ENCODE measurements at regions not wholly inside any gene's neighbourhood (a gene's known extent, or its start where the extent isn't known, plus 50 kb on each side); places are given as distances from the start of the nearest gene placed in this dataset.

DNA sequence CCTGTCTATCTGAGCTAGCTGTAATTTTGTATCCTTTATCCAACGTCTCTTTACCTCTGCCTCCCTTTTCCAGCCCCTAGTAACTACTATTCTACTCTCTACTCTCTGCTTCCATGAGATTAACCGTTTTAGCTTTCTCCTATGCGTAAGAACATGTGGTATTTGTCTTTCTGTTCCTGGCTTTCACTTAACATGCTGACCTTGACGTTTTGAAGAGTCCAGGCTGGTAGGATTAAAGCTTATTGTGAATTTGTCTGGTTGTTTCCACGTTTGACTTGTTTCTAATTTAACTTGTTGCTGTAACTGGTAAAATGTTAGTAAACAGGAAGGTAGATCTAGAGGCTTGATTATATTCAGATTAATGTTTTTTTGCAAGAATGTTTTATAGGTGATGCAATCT, 385.3 kb downstream of the PSAT1 start:
- TF ChIP-seq, protein P1, sequence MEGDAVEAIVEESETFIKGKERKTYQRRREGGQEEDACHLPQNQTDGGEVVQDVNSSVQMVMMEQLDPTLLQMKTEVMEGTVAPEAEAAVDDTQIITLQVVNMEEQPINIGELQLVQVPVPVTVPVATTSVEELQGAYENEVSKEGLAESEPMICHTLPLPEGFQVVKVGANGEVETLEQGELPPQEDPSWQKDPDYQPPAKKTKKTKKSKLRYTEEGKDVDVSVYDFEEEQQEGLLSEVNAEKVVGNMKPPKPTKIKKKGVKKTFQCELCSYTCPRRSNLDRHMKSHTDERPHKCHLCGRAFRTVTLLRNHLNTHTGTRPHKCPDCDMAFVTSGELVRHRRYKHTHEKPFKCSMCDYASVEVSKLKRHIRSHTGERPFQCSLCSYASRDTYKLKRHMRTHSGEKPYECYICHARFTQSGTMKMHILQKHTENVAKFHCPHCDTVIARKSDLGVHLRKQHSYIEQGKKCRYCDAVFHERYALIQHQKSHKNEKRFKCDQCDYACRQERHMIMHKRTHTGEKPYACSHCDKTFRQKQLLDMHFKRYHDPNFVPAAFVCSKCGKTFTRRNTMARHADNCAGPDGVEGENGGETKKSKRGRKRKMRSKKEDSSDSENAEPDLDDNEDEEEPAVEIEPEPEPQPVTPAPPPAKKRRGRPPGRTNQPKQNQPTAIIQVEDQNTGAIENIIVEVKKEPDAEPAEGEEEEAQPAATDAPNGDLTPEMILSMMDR (conservative IDR thresholded peaks at IDR 0.05 in 1 of 2, IDR thresholded peaks at IDR 0.05 in 1 of 2; ENCODE audit: low read depth in 1 of 2, low read length in 2 of 2) = no peak
- no peak for TF ChIP-seq EZH2 (IDR thresholded peaks at IDR 0.05; ENCODE audit: low read length, missing control alignments)
